Suprapubic skin (tissue), 4 donors: ENCODE measurements at regions not wholly inside any gene's neighbourhood (a gene's known extent, or its start where the extent isn't known, plus 50 kb on each side); places are given as distances from the start of the nearest gene placed in this dataset.

Experiments
- DNase-seq, 2 donors: peaks; one replicate each; pipeline ENCODE4 v3.0.0-alpha.2; 2019; ENCODE audit warnings: low spot score in 2 of 2
- H3K27ac ChIP-seq: fragments of 200-600 bp; sonication (generic); one replicate; pipeline ENCODE4 v1.5.1; 2019
- H3K27me3 ChIP-seq: fragments of 200-600 bp; sonication (generic); one replicate; pipeline ENCODE4 v1.5.1; 2019
- H3K36me3 ChIP-seq: fragments of 200-600 bp; sonication (generic); one replicate; pipeline ENCODE4 v1.5.1; 2019
- H3K4me1 ChIP-seq: fragments of 200-600 bp; sonication (generic); one replicate; pipeline ENCODE4 v1.5.1; 2019
- H3K4me3 ChIP-seq: fragments of 200-600 bp; sonication (generic); one replicate; pipeline ENCODE4 v1.5.1; 2019; ENCODE audit warnings: mild to moderate bottlenecking
- H3K9me3 ChIP-seq: fragments of 200-600 bp; sonication (generic); one replicate; pipeline ENCODE4 v1.5.1; 2019
- CTCF ChIP-seq, 2 donors: fragments of 200-600 bp in 1 of 2; fragments of 450-650 bp in 1 of 2; sonication (generic) in 1 of 2; IDR thresholded peaks; one replicate each; pipeline ENCODE4 v1.5.1; 2016 to 2019; ENCODE audit warnings: antibody characterized with exemption in 2 of 2, mild to moderate bottlenecking in 1 of 2, moderate library complexity in 1 of 2
- EP300 ChIP-seq: sonication (generic); formaldehyde crosslinking; IDR thresholded peaks from one replicate; pipeline ENCODE4 v1.6.1; 2017; ENCODE audit warnings: antibody characterized with exemption
- POLR2A ChIP-seq, 2 donors: fragments of 450-650 bp; IDR thresholded peaks; one replicate each; pipeline ENCODE4 v1.6.1; 2017; ENCODE audit warnings: antibody characterized with exemption in 2 of 2, mild to moderate bottlenecking in 2 of 2, moderate library complexity in 2 of 2
- POLR2AphosphoS5 ChIP-seq, 3 donors: sonication (generic); formaldehyde crosslinking; IDR thresholded peaks; one replicate each; pipeline ENCODE4 v1.6.1; 2017; ENCODE audit warnings: antibody characterized with exemption in 3 of 3
- WGBS: methylation state at CpG from one replicate; pipeline ENCODE4 v1.1.5; 2018; 5-methylcytosine and 5-hydroxymethylcytosine counted together

GRCh38 chr16:62530426-62530825 is 494.2 kb upstream of the CDH8 start:
- no peak overlapping the region for H3K4me3 ChIP-seq
- no peak for DNase-seq
- H3K27ac ChIP-seq = no peak overlapping the region
- H3K9me3 ChIP-seq = no peaks in the 10 kb centered on the region
- no peaks in the 10 kb centered on the region for H3K36me3 ChIP-seq
- TF ChIP-seq CTCF (IDR thresholded peaks at IDR 0.05) = no peak
- TF ChIP-seq EP300 = no peak
- no peak for TF ChIP-seq POLR2AphosphoS5 (IDR thresholded peaks at IDR 0.05)
- no peak for TF ChIP-seq POLR2A (IDR thresholded peaks at IDR 0.05)
- 56% methylated on average over 3 of the region's 3 CpGs for WGBS
- no peaks in the 10 kb centered on the region for H3K27me3 ChIP-seq
- H3K4me1 ChIP-seq = no peaks in the 10 kb centered on the region

- H3K9me3 ChIP-seq = no peaks in the 10 kb centered on the region
- no peaks in the 10 kb centered on the region for H3K27me3 ChIP-seq
- no peaks in the 10 kb centered on the region for H3K36me3 ChIP-seq
- H3K27ac ChIP-seq = no peak overlapping the region
- TF ChIP-seq POLR2A (IDR thresholded peaks at IDR 0.05) = no peak
- TF ChIP-seq POLR2AphosphoS5 (IDR thresholded peaks at IDR 0.05) = no peak
- TF ChIP-seq CTCF (IDR thresholded peaks at IDR 0.05) = no peak
- TF ChIP-seq EP300 = no peak
- no peaks in the 10 kb centered on the region for H3K4me1 ChIP-seq
- no peak for DNase-seq
- no peak overlapping the region for H3K4me3 ChIP-seq
- WGBS = 35% methylated on average over 1 of the region's 1 CpG
Observed at GRCh38 chr16:62516001-62516400, 479.8 kb upstream of the CDH8 start.

GRCh38 chr16:62503073-62503472 is 466.8 kb upstream of the CDH8 start:
- TF ChIP-seq CTCF (IDR thresholded peaks at IDR 0.05) (no peak), EP300 (no peak), POLR2AphosphoS5 (IDR thresholded peaks at IDR 0.05) (no peak), POLR2A (IDR thresholded peaks at IDR 0.05) (no peak)
- 70% methylated on average over 3 of the region's 3 CpGs for WGBS
- no peaks in the 10 kb centered on the region for H3K4me1 ChIP-seq
- DNase-seq = no peak
- no peaks in the 10 kb centered on the region for H3K36me3 ChIP-seq
- H3K27me3 ChIP-seq = no peaks in the 10 kb centered on the region
- H3K4me3 ChIP-seq = no peak overlapping the region
- peaks cover 3% of the 10 kb centered on the region for H3K9me3 ChIP-seq
- H3K27ac ChIP-seq = no peak overlapping the region

- TF ChIP-seq CTCF (IDR thresholded peaks at IDR 0.05) = no peak
- TF ChIP-seq EP300 = no peak
- TF ChIP-seq POLR2AphosphoS5 (IDR thresholded peaks at IDR 0.05) = no peak
- no peak for DNase-seq
- Histone ChIP-seq H3K27me3 (no peaks in the 10 kb centered on the region), H3K27ac (no peak overlapping the region), H3K36me3 (no peaks in the 10 kb centered on the region), H3K4me1 (no peaks in the 10 kb centered on the region), H3K4me3 (no peak overlapping the region), H3K9me3 (peaks cover 5% of the 10 kb centered on the region)
- WGBS = 89% methylated on average over 7 of the region's 7 CpGs
Observed at GRCh38 chr16:62478903-62479458, 442.7 kb upstream of the CDH8 start.

DNA sequence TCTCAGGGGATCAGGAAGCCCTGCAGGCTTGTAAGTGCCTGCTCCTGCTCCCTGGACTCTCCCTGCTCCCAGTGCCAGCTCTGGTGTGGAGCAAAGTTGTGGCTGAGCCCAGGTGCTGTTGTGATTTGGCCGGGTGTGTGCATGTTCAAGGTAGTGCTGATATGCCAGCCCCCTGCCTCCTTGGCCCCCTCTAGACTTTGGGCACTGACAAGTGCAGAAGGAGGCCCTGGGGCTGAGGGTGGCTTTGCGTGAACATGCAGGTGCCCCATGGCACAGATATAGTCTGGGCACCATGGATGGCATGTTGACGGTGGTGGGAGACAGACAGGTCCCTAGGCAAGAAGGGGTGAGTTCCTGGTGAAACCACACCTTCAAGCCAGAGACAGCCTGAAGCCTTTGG is 441.6 kb upstream of the CDH8 start:
- no peaks in the 10 kb centered on the region for H3K4me1 ChIP-seq
- no peak overlapping the region for H3K27ac ChIP-seq
- no peaks in the 10 kb centered on the region for H3K27me3 ChIP-seq
- H3K4me3 ChIP-seq = no peak overlapping the region
- H3K36me3 ChIP-seq = no peaks in the 10 kb centered on the region
- no peak for DNase-seq
- H3K9me3 ChIP-seq = peaks cover 6% of the 10 kb centered on the region
- 89% methylated on average over 1 of the region's 3 CpGs for WGBS
- no peak for TF ChIP-seq EP300
- no peak for TF ChIP-seq POLR2A (IDR thresholded peaks at IDR 0.05)
- no peak for TF ChIP-seq CTCF (IDR thresholded peaks at IDR 0.05)
- no peak for TF ChIP-seq POLR2AphosphoS5 (IDR thresholded peaks at IDR 0.05)
